NB4 (cell line): ENCODE measurements at regions not wholly inside any gene's neighbourhood (a gene's known extent, or its start where the extent isn't known, plus 50 kb on each side); places are given as distances from the start of the nearest gene placed in this dataset.

Source experiments
- DNase-seq: peaks from one replicate; pipeline ENCODE4 v3.0.0; 2010; ENCODE audit warnings: low read depth
- H3K4me3 ChIP-seq: one replicate; pipeline ENCODE4 v1.5.1; 2011; ENCODE audit warnings: mild to moderate bottlenecking, low read depth, low read length, moderate library complexity
- CTCF ChIP-seq: IDR thresholded peaks from one replicate; pipeline ENCODE4 v1.5.1; 2012; ENCODE audit warnings: low read depth, low read length
- MAX ChIP-seq: IDR thresholded peaks from 2 replicates; pipeline ENCODE4 v1.6.1; 2011; ENCODE audit warnings: low read depth, low read length
- MYC ChIP-seq: IDR thresholded peaks from 2 replicates; pipeline ENCODE4 v1.6.1; 2011; ENCODE audit warnings: low read depth, low read length
- POLR2A ChIP-seq: IDR thresholded peaks from 2 replicates; pipeline ENCODE4 v1.6.1; 2011; ENCODE audit warnings: mild to moderate bottlenecking; ENCODE audit not compliant: insufficient read length; ENCODE audit errors: extremely low read depth

- no peak for DNase-seq
- H3K4me3 ChIP-seq: no peak overlapping the region
- TF ChIP-seq POLR2A: no peak
- TF ChIP-seq CTCF: no peak
- no peak for TF ChIP-seq MYC
- no peak for TF ChIP-seq MAX
These were observed 136.6 kb downstream of the RNF152 start for GRCh38 chr18:61756244-61756643.

GRCh38 chr18:61755555-61755954, 137.3 kb downstream of the RNF152 start:
- TF ChIP-seq POLR2A (no peak), CTCF (no peak), MAX (no peak), MYC (no peak)
- H3K4me3 ChIP-seq: no peak overlapping the region
- DNase-seq: no peak

- H3K4me3 ChIP-seq: no peak overlapping the region
- DNase-seq: no peak
- TF ChIP-seq MAX: no peak
- no peak for TF ChIP-seq POLR2A
- no peak for TF ChIP-seq MYC
- no peak for TF ChIP-seq CTCF
These were observed 138.7 kb downstream of the RNF152 start for GRCh38 chr18:61754039-61754583.

- TF ChIP-seq MYC (no peak), CTCF (no peak), MAX (no peak), POLR2A (no peak)
- H3K4me3 ChIP-seq: no peak overlapping the region
- no peak for DNase-seq
These were observed 139.4 kb downstream of the RNF152 start for GRCh38 chr18:61753373-61753772.

- no peak overlapping the region for H3K4me3 ChIP-seq
- no peak for DNase-seq
- TF ChIP-seq MAX: no peak
These were observed 139.8 kb downstream of the RNF152 start for GRCh38 chr18:61752973-61753372.

- DNase-seq: no peak
- TF ChIP-seq MAX (no peak), CTCF (no peak), MYC (no peak), POLR2A (no peak)
- H3K4me3 ChIP-seq: no peak overlapping the region
These were observed 141.8 kb downstream of the RNF152 start for GRCh38 chr18:61750840-61751668.
